HG03565 (cell line): ENCODE measurements at regions not wholly inside any gene's neighbourhood (a gene's known extent, or its start where the extent isn't known, plus 50 kb on each side); places are given as distances from the start of the nearest gene placed in this dataset.

Source experiments
- ATAC-seq: cut with Tn5 transposase; IDR thresholded peaks from one replicate; pipeline ENCODE4 v1.9.1; 2021; ENCODE audit warnings: mild to moderate bottlenecking, moderate library complexity; ENCODE audit not compliant: unreplicated experiment

DNA sequence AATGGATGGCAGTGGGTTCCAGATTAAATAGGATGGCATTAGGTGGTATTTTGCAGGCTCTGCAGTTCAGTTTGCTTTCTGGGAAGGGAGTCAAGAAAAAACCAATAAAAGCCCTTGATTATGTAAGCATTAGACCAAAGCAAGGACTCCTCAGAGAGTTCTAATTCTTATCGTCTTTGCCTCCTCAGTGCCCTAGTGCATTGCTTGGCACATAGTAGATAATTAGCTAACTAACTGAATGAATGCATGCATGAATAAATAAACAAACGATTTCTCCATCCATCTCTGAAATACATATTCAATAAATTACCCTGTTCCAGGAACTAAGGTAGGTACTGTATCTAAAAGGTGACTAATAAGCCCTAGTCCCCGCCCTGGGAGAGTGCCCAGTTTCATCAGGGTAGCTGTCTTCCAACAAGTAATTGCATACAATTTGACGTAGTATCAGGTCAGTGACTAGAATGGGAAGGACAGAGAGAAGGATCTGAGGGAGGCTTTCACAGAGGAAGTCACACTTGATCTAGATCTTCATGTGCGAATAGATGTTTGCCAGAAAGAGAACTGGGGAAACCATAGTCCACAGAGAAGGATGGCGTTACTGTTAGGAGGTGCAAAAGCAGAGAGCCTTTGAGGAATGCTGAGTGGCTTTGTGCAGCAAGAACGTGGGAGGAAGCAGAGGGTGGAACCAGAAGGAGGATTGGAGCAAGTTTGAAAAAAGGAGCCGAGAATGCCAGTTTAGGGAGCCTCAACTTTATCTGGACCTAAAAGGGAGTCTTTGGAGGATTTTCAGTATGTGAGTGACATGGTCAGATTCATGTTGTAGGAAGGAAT is 111.4 kb downstream of the TBX19 start:
- ATAC-seq = no peak

DNA sequence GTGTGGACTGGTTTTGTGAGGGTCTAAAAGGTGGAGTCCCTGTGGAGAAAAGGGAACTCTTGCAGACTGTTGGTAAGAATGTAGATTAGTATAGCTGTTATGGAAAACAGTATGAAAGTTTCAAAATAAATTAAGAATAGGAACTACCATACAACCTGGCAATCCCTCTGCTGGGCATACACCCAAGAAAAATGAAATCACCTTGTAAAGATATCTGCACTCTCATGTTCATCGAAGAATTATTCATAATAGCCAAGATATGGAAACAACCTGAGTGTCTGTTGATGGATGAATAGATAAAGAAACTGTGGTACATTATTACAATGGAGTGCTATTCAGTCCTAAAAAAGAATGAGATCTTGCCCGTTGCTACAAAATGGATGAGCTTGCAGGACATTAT is 109.6 kb downstream of the TBX19 start:
- no peak for ATAC-seq

DNA sequence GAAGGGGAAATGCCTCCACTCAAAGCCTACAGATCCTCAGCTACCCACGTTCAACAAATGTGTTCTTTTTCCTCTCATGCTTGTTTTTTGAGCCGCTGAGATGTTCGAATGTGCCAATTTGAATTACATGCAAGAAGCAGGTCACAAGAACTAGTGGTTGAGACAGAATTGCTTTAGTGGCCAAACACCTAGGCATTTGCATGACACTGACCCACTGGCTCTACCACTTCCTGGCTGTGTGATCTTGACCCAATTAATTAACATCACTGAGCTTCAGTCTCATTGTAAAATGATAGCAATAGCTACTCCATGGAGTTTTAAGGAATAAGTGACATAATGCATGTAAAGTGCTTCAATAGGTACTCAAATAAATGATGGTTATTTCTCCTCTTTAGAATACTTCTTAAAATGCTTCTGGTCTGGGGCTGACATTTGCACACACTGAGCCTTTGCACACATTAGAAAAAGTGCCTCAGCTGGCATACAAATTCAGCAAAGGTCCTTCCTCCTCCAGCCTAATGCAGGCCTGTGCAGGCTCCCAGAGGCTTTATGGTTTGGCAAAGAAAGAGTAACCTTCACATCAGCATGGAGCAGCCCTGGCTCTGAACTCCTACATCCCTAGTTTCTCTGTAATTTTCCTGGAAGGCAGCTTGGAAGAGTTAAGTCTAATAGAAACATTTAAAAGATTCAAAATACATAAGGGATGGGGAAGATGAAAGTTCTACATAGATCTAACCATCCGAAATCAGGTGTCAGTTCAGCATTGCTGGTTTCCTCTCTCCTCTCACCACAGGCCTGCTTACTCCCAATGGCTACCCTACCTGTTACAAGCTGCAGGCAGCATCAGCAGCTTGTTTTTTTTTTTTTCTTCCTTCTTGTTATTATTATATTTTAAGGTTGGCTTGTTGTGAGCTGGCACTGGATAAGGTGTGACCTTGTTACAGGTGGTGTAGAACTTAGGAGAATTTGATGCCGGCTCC is 107.4 kb downstream of the TBX19 start:
- ATAC-seq = no peak

DNA sequence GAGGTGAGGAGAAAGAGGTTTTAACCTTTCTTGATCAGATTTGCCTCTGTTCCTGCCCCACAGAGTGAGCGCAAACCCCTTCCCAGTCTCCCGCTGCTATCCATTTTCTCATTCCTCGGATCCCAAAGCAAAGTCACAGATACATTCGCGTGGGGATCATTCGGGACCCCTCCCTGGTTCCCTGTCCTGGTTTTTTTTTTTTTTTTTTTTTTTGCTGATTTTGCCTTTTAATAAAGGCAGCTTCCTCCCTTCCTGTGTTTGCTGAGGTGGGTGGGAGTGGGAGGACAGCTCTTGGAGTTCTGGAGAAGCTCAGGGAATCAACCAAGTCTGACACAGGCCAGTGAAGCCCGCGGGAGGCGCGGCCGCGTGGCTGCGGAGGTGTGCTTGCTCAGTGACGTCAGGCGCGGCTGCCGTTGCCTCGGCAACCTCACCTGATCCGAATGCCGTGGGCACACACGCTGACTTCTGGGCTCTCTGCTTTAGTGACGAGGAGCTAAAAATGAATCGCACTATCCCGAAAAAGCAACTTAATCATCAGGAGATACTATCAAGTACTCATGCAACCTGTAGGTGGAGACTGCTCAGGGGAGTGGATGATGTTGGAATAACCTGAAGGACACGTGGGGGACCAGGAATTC is 106.4 kb downstream of the TBX19 start:
- no peak for ATAC-seq

DNA sequence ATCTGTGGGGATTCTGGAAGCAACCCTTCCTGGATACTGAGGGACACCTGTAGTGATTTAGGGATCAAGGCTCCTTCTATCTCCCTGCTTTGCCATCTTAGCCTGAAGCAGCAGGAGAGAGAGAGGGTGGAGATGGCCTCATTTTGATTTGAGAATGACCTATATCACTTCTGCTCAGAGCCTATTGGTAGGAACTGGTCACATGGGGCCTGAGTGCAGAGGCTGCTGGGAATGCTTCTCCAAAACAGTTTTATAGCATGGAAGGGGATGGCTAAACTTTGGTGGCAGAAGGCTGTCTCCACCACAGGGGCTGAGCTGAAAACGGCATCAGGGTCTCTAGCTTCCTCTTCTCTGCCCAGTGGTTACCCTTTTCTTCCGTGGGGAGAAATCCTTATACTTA is 105.8 kb downstream of the TBX19 start:
- no peak for ATAC-seq

GRCh38 chr1:168381850-168382249 is 101.2 kb downstream of the TBX19 start:
- ATAC-seq = no peak

DNA sequence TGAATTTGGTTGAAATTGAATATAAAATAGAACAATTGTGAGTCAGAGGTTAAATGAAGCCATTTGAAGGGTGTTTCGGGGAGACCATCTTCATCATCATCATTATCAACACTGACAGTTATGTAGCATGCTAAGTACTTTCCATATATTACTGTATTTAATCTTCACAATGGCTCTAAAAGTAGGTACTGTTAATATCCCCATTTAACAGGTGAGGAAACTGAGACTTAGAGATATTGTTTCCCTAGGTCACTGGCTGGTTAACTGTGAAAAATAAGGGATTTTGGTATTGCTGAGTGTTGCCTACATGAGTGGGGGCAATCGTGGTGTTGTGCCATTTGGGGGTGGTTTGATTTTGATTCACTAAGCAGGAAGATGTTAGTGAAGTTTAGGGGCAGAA is 100.3 kb downstream of the TBX19 start:
- ATAC-seq = no peak

GRCh38 chr1:168379104-168379860 is 98.6 kb downstream of the TBX19 start:
- no peak for ATAC-seq

- ATAC-seq = no peak
Measured at GRCh38 chr1:168375566-168376300, 95.1 kb downstream of the TBX19 start.

DNA sequence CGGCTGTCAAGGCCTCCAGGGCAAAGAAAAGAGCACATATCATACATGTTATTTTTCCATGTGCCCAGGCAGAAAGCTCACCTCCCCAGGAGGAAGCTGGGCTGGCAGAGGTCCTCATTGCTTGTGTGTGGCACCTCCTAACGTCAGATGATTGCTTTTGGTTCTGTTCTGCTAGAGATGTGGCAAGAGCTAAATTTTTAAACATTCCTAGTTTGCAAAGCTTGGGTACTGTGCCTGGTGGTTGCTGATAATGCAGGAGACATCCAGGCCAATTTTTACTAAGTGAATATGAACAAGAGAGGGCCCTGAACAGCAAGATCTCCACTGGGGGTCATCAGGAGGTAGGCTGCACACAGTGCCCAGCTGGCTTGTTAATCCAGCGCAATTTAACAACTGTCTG is 93.9 kb downstream of the TBX19 start:
- ATAC-seq = no peak

DNA sequence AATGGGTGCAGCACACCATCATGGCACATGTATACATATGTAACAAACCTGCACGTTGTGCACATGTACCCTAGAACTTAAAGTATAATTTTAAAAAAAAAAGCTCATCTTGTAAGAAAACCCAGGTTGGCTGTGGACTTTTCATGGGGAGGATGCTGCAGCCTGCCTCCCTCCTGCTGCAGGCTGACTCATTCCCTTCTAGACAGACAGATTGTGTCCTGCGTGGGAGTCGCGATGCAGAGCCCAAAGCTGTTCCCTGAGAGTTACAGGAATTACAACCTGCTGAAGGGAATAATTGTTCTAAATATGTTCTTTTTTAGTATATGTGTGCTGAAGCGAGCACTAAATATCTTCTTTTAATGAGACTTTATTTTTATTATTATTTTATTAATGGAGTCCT is 93.2 kb downstream of the TBX19 start:
- ATAC-seq = no peak

DNA sequence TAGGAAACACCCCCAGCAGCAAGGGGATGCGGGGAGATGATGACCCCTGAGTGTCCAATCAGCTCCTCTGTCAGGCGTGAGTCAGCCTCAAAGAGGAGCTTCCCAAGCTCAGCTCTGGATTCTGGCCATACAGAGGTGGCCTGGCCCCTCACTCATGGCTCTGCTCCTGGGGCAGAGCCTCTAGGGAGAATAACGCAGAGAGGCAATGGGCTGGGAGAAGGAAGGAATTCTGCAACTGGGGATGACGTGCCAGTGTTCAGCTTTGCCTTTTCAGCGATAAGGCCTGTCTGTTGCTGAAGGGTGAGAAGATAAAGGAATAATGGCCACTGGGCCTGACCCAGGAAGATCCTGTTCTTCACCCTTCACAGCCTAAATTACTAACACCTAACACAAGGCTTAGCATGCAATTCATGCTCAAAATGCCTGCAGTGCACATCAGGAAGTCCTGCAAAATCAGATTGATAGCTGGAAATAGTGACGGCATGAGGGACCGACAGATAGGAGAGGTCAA is 92.2 kb downstream of the TBX19 start:
- no peak for ATAC-seq

GRCh38 chr1:168372307-168372706 is 91.6 kb downstream of the TBX19 start:
- no peak for ATAC-seq

- ATAC-seq = no peak
Measured at GRCh38 chr1:168371477-168371876, 90.8 kb downstream of the TBX19 start.

GRCh38 chr1:168370586-168370985 is 89.9 kb downstream of the TBX19 start:
- ATAC-seq = no peak

DNA sequence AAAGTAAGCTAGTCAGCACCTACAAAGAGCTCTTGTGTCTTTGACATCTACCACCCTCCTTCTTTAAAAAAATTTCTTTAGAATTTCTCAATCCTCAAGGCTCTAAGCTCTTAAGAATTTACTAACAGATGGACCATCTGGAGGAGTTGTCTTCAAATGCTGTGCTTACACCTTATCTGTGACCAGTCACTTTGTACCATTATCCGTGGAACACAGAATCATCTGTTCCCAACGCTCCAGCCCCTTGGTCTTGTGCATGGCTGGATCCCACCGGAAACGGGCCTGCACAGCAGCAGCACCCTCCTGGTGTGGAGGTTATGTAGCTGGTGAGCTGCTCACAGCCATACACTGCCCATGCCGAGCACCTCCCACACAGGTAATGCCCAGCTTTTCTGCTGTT is 89.0 kb downstream of the TBX19 start:
- ATAC-seq = no peak

GRCh38 chr1:168368131-168368530 is 87.5 kb downstream of the TBX19 start:
- no peak for ATAC-seq

DNA sequence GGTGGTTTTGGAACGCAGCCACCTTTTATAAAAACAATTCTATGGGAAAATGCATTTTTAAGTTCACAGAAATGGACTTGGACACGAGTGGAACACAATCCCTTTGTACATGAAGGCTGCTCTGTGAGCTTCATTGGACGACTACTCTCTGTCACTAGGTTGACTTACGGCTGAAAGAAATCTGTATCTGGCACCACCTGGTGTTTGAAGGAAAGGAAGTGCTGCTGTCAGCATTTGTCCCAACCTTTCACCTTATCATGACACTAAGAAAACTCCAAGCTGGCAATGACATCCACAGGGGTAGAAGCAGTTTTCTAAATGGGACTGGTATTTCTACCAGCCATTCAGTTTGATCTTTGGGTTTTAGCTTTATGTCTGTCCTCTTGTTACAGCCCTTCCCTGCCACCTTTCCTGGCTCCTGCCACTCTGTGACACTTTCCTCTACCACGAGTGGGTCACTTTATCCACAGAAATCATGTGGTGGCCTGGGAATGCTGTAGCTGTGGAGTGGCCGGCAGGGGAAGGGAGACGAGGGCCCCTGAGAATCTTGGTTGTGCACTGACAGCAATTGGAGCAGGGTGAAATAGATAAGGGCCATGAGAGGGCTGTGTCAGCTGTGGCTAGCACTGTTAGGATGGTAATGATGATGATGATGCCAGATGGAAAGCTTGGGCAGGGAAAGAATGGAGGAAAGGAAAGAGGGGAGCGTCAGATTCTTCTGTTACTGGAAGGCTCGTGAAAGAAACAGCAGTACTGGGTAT is 85.2 kb downstream of the TBX19 start:
- ATAC-seq = no peak
